H1 (cell line): ENCODE measurements at regions not wholly inside any gene's neighbourhood (a gene's known extent, or its start where the extent isn't known, plus 50 kb on each side); places are given as distances from the start of the nearest gene placed in this dataset.

Source experiments
- BACH1 ChIP-seq: IDR thresholded peaks from 2 replicates; pipeline ENCODE4 v1.6.1; 2012; ENCODE audit warnings: low read length, improper control_type of control experiment
- CTCF ChIP-seq, 3 experiments: IDR thresholded peaks; 1 replicate in 2 of 3; 2 replicates in 1 of 3; pipeline versions ENCODE4 v1.5.1 to v1.6.1; 2011; ENCODE audit warnings: low read length in 3 of 3, mild to moderate bottlenecking in 3 of 3, inconsistent platforms in 2 of 3, low read depth in 1 of 3, moderate library complexity in 1 of 3; ENCODE audit not compliant: insufficient read depth in 1 of 3; ENCODE audit errors: control extremely low read depth in 1 of 3
- EP300 ChIP-seq, 2 experiments: IDR thresholded peaks; 1 replicate in 1 of 2; 2 replicates in 1 of 2; pipeline ENCODE4 v1.6.1; 2011 to 2012; ENCODE audit warnings: low read depth in 2 of 2, low read length in 2 of 2, mild to moderate bottlenecking in 2 of 2, borderline replicate concordance in 1 of 2, inconsistent platforms in 1 of 2, moderate library complexity in 1 of 2
- POLR2A ChIP-seq, 2 experiments: IDR thresholded peaks; 1 replicate in 1 of 2; 2 replicates in 1 of 2; pipeline ENCODE4 v1.6.1; 2011; ENCODE audit warnings: low read depth in 2 of 2, low read length in 2 of 2, mild to moderate bottlenecking in 2 of 2; ENCODE audit errors: control extremely low read depth in 1 of 2
- TCF12 ChIP-seq: IDR thresholded peaks from 2 replicates; pipeline ENCODE4 v1.6.1; 2011; ENCODE audit warnings: low read depth, mild to moderate bottlenecking, low read length
- TF ChIP-seq, protein P1 (sequence below): IDR thresholded peaks from 2 replicates; pipeline ENCODE4 v1.6.1; 2011; ENCODE audit warnings: low read depth, mild to moderate bottlenecking, low read length; ENCODE audit not compliant: insufficient read depth

DNA sequence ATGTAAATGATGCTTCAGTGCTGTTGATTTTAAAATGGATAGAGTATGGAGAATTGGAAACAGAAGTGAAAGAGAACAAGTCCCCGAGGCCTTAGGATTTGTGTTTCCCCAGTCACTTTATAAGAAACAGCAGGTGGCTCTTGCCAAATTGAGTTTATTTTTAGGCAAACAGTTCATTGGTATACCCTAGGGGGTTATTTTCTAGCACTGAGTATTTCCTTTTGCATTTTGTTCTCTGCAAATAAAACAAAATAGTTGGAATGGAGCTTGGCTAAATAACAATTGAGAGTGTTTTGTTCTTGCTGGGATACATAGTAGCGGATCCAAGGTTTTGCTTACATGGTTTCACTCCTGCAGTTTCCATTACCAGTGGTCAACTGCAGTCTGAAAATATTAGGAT lies 591.1 kb upstream of the C16orf82 start:
- TF ChIP-seq, protein P1, sequence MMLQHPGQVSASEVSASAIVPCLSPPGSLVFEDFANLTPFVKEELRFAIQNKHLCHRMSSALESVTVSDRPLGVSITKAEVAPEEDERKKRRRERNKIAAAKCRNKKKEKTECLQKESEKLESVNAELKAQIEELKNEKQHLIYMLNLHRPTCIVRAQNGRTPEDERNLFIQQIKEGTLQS, result no peak
- TF ChIP-seq CTCF (IDR thresholded peaks at IDR 0.05; ENCODE audit: control extremely low read depth in 1 of 3, insufficient read depth in 1 of 3, low read depth in 1 of 3, low read length in 3 of 3) (no peak), POLR2A (IDR thresholded peaks at IDR 0.05; ENCODE audit: control extremely low read depth in 1 of 2, low read depth in 2 of 2, low read length in 2 of 2) (no peak), EP300 (IDR thresholded peaks at IDR 0.05; ENCODE audit: borderline replicate concordance in 1 of 2, low read depth in 2 of 2, low read length in 2 of 2) (no peak), TCF12 (no peak), BACH1 (no peak)
